H9 (cell line): ENCODE measurements at regions not wholly inside any gene's neighbourhood (a gene's known extent, or its start where the extent isn't known, plus 50 kb on each side); places are given as distances from the start of the nearest gene placed in this dataset.

ENCODE experiments used
- DNase-seq: peaks from one replicate; pipeline ENCODE4 v3.0.0-alpha.2; 2017
- H2AFZ ChIP-seq: one replicate; pipeline ENCODE4 v1.6.1; 2013; ENCODE audit warnings: mild to moderate bottlenecking, low read length, control low read depth, moderate library complexity
- H2AK5ac ChIP-seq: 2 replicates; pipeline ENCODE4 v1.6.1; 2013; ENCODE audit warnings: low read length, control low read depth, mixed read lengths; ENCODE audit not compliant: insufficient read length
- H2BK120ac ChIP-seq: one replicate; pipeline ENCODE4 v1.6.1; 2013; ENCODE audit warnings: low read depth, mild to moderate bottlenecking, low read length, control low read depth, inconsistent platforms; ENCODE audit not compliant: poor library complexity, severe bottlenecking
- H2BK12ac ChIP-seq: 2 replicates; pipeline ENCODE4 v1.6.1; 2013; ENCODE audit warnings: low read length, control low read depth, mixed read lengths, low read depth; ENCODE audit not compliant: insufficient read length
- H2BK15ac ChIP-seq: 2 replicates; pipeline ENCODE4 v1.6.1; 2013; ENCODE audit warnings: low read depth, low read length, control low read depth
- H2BK20ac ChIP-seq: one replicate; pipeline ENCODE4 v1.6.1; 2013; ENCODE audit warnings: low read depth, mild to moderate bottlenecking, low read length, control low read depth, inconsistent platforms; ENCODE audit not compliant: poor library complexity, severe bottlenecking
- H2BK5ac ChIP-seq: 2 replicates; pipeline ENCODE4 v1.6.1; 2013; ENCODE audit warnings: low read length, control low read depth, mixed read lengths; ENCODE audit not compliant: insufficient read length
- H3K14ac ChIP-seq: 2 replicates; pipeline ENCODE4 v1.6.1; 2013; ENCODE audit warnings: low read length, control low read depth; ENCODE audit not compliant: insufficient read depth
- H3K18ac ChIP-seq: 2 replicates; pipeline ENCODE4 v1.6.1; 2013; ENCODE audit warnings: low read depth, mild to moderate bottlenecking, mixed read lengths, low read length, control low read depth; ENCODE audit not compliant: insufficient read length
- H3K23ac ChIP-seq: 2 replicates; pipeline ENCODE4 v1.6.1; 2013; ENCODE audit warnings: low read length, control low read depth, mixed read lengths, low read depth; ENCODE audit not compliant: insufficient read length
- H3K23me2 ChIP-seq: 2 replicates; pipeline ENCODE4 v1.6.1; 2013; ENCODE audit warnings: low read depth, mild to moderate bottlenecking, mixed read lengths, low read length, control low read depth; ENCODE audit not compliant: insufficient read length, poor library complexity, severe bottlenecking
- H3K27ac ChIP-seq: 2 replicates; pipeline ENCODE4 v1.5.1; 2013; ENCODE audit warnings: low read length, control low read depth, mixed read lengths, low read depth; ENCODE audit not compliant: insufficient read length
- H3K27me3 ChIP-seq: 2 replicates; pipeline ENCODE4 v1.6.1; 2013; ENCODE audit warnings: low read length, control low read depth, inconsistent platforms; ENCODE audit not compliant: insufficient read depth
- H3K4ac ChIP-seq: 2 replicates; pipeline ENCODE4 v1.6.1; 2013; ENCODE audit warnings: low read depth, mild to moderate bottlenecking, control low read depth, inconsistent platforms, low read length, moderate library complexity
- H3K4me1 ChIP-seq: 2 replicates; pipeline ENCODE4 v1.6.1; 2013; ENCODE audit warnings: low read length, control low read depth, inconsistent platforms; ENCODE audit not compliant: insufficient read depth
- H3K4me2 ChIP-seq: 2 replicates; pipeline ENCODE4 v1.6.1; 2013; ENCODE audit warnings: low read length, control low read depth, mixed read lengths; ENCODE audit not compliant: insufficient read length, insufficient read depth
- H3K56ac ChIP-seq: 2 replicates; pipeline ENCODE4 v1.6.1; 2013; ENCODE audit warnings: low read depth, mild to moderate bottlenecking, mixed read lengths, low read length, control low read depth; ENCODE audit not compliant: insufficient read length
- H3K79me1 ChIP-seq: 2 replicates; pipeline ENCODE4 v1.6.1; 2013; ENCODE audit warnings: low read depth, mild to moderate bottlenecking, moderate library complexity, low read length, control low read depth, inconsistent platforms; ENCODE audit not compliant: insufficient read depth, poor library complexity, severe bottlenecking
- H3K79me2 ChIP-seq: 2 replicates; pipeline ENCODE4 v1.6.1; 2013; ENCODE audit warnings: low read length, control low read depth, inconsistent platforms; ENCODE audit not compliant: insufficient read depth
- H3K9ac ChIP-seq: 2 replicates; pipeline ENCODE4 v1.6.1; 2013; ENCODE audit warnings: low read length, control low read depth, mixed read lengths; ENCODE audit not compliant: insufficient read length; ENCODE audit errors: extremely low read depth
- H3K9me3 ChIP-seq: one replicate; pipeline ENCODE4 v1.6.1; 2013; ENCODE audit warnings: low read depth, low read length, inconsistent platforms; ENCODE audit not compliant: control insufficient read depth
- H3T11ph ChIP-seq: one replicate; pipeline ENCODE4 v1.6.1; 2013; ENCODE audit warnings: mild to moderate bottlenecking, low read length, control low read depth, inconsistent platforms
- H4K20me1 ChIP-seq: one replicate; pipeline ENCODE4 v1.6.1; 2013; ENCODE audit not compliant: control insufficient read depth, insufficient read length, insufficient read depth
- H4K5ac ChIP-seq: 2 replicates; pipeline ENCODE4 v1.6.1; 2013; ENCODE audit warnings: low read depth, mild to moderate bottlenecking, mixed read lengths, low read length, control low read depth; ENCODE audit not compliant: insufficient read length
- H4K8ac ChIP-seq: replicated peaks from 2 replicates; pipeline ENCODE4 v1.6.1; 2013; ENCODE audit warnings: low read length, control low read depth, mixed read lengths, low read depth; ENCODE audit not compliant: insufficient read length
- H4K91ac ChIP-seq: 2 replicates; pipeline ENCODE4 v1.6.1; 2013; ENCODE audit warnings: low read depth, mild to moderate bottlenecking, moderate library complexity, mixed read lengths, low read length, control low read depth; ENCODE audit not compliant: insufficient read length
- H3K27ac Mint-ChIP-seq, 3 experiments: 2 replicates in 2 of 3; 3 replicates in 1 of 3; pipeline ENCODE4 v1.8.0; 2020 to 2021; ENCODE audit warnings: mixed read lengths in 3 of 3, mild to moderate bottlenecking in 1 of 3, moderate library complexity in 1 of 3
- H3K27me3 Mint-ChIP-seq: 2 replicates; pipeline ENCODE4 v1.8.0; 2021; ENCODE audit warnings: low read depth, mild to moderate bottlenecking, moderate library complexity, mixed read lengths
- H3K36me3 Mint-ChIP-seq, 3 experiments: 2 replicates in 2 of 3; 3 replicates in 1 of 3; pipeline ENCODE4 v1.8.0; 2020 to 2021; ENCODE audit warnings: low read depth in 3 of 3, mixed read lengths in 3 of 3; ENCODE audit not compliant: insufficient read depth in 1 of 3
- H3K4me1 Mint-ChIP-seq, 2 experiments: 2 replicates each; pipeline ENCODE4 v1.8.0; 2020; ENCODE audit warnings: mixed read lengths in 2 of 2
- H3K4me3 Mint-ChIP-seq, 2 experiments: 2 replicates in 1 of 2; 3 replicates in 1 of 2; pipeline ENCODE4 v1.8.0; 2020 to 2021; ENCODE audit warnings: mild to moderate bottlenecking in 2 of 2, mixed read lengths in 2 of 2, moderate library complexity in 1 of 2
- H3K9me3 Mint-ChIP-seq, 2 experiments: 2 replicates in 1 of 2; 3 replicates in 1 of 2; pipeline ENCODE4 v1.8.0; 2020; ENCODE audit warnings: mild to moderate bottlenecking in 2 of 2, mixed read lengths in 2 of 2, moderate library complexity in 1 of 2
- WGBS: extraction: QIAGEN DNeasy Blood & Tissue Kit; methylation state at CpG from one replicate; pipeline ENCODE4 v1.1.7; 2013; ENCODE audit warnings: missing lambda C conversion rate, low lambda C conversion rate, mixed read lengths; ENCODE audit not compliant: insufficient read length; ENCODE audit errors: extremely low coverage; 5-methylcytosine and 5-hydroxymethylcytosine counted together
- TF ChIP-seq, protein P1 (sequence below): fragments of 200-600 bp; sonication (generic); conservative IDR thresholded peaks from 3 replicates; pipeline ENCODE4 v1.8.0; 2021; ENCODE audit warnings: antibody characterized with exemption, mild to moderate bottlenecking

DNA sequence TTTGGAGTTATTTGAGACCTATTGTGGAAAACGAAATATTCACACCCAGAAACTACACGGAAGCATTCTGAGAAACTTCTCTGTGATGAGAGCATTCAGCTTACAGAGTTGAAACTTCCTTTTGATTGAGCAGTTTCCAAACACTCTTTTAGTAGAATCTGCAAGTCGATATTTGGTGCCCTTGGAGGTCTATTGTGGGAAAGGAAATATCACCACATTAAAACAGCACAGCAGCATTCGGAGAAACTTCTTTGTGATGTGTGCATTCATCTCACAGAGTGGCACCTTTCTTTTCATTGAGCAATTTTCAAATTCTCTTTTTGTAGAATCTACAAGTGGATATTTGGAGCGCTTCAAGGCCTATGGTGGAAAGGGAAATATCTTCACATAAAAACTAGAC lies 595.7 kb upstream of the ALG10B start:
- H3K27ac Mint-ChIP-seq, result no peak overlapping the region
- Histone ChIP-seq H3K9ac (no peak overlapping the region), H2BK12ac (no peak overlapping the region), H3K56ac (no peak overlapping the region), H4K5ac (no peak overlapping the region), H3K79me2 (no peaks in the 10 kb centered on the region), H3K23ac (no peak overlapping the region), H2AK5ac (no peak overlapping the region), H4K8ac (no peak overlapping the region), H3K18ac (no peak overlapping the region), H2BK5ac (no peak overlapping the region), H3K79me1 (no peaks in the 10 kb centered on the region), H3K14ac (no peak overlapping the region), H2BK120ac (no peak overlapping the region), H3K23me2 (no peaks in the 10 kb centered on the region), H4K20me1 (no peaks in the 10 kb centered on the region), H2BK15ac (no peak overlapping the region), H2BK20ac (no peak overlapping the region), H3K27me3 (no peaks in the 10 kb centered on the region), H4K91ac (no peak overlapping the region), H3K27ac (no peak overlapping the region), H2AFZ (no peak overlapping the region), H3T11ph (no peak overlapping the region), H3K4ac (no peak overlapping the region), H3K4me2 (no peak overlapping the region), H3K4me1 (no peaks in the 10 kb centered on the region), H3K9me3 (peaks cover 32% of the 10 kb centered on the region)
- no peaks in the 10 kb centered on the region for H3K4me1 Mint-ChIP-seq
- no peak overlapping the region for H3K4me3 Mint-ChIP-seq
- no CpG with 5 or more reads among the region's 5 CpGs for WGBS
- peaks cover 87 to 89% of the 10 kb centered on the region in 2 experiments for H3K9me3 Mint-ChIP-seq
- peaks cover 9 to 32% (median 10%) of the 10 kb centered on the region in 3 experiments; a peak in 6 of 7 replicates for H3K36me3 Mint-ChIP-seq
- no peak for DNase-seq
- TF ChIP-seq, protein P1, sequence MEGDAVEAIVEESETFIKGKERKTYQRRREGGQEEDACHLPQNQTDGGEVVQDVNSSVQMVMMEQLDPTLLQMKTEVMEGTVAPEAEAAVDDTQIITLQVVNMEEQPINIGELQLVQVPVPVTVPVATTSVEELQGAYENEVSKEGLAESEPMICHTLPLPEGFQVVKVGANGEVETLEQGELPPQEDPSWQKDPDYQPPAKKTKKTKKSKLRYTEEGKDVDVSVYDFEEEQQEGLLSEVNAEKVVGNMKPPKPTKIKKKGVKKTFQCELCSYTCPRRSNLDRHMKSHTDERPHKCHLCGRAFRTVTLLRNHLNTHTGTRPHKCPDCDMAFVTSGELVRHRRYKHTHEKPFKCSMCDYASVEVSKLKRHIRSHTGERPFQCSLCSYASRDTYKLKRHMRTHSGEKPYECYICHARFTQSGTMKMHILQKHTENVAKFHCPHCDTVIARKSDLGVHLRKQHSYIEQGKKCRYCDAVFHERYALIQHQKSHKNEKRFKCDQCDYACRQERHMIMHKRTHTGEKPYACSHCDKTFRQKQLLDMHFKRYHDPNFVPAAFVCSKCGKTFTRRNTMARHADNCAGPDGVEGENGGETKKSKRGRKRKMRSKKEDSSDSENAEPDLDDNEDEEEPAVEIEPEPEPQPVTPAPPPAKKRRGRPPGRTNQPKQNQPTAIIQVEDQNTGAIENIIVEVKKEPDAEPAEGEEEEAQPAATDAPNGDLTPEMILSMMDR, result no peak
- H3K27me3 Mint-ChIP-seq, result no peaks in the 10 kb centered on the region; the same call in none of the 2 replicates
